ENCODE measurements at regions not wholly inside any gene's neighbourhood (a gene's known extent, or its start where the extent isn't known, plus 50 kb on each side); places are given as distances from the start of the nearest gene placed in this dataset.

DNA sequence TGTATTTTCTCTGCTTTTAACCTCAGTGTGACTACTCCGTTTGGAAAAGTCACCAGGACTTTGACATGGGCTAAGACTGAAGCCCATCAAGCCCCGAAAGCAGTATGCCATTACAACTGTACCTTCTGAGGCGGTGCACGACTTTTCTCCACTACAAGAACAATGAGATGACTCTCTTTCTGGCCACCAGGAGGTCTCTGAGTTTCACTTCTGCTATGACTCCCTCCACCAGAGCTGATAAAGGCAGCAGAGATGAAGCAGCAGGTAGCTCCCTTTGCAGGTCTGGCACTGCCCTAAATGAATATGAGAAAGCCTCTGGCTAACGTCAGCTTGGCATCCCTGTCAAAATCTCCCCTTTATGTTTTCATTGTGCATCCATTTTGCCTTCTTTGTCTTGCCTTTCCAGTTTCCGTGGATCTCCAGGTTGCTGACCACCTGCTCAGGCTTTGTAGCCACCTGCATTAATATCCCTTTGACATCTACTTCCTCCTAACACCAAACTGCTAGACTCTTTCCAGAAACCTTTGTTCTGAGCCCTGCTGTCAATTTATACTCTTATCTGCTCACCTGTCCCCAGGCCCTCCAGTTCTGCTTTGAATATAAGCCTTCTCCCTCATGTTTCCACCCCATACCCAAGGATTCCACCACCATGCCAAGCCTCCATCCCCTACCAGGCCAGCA is 221.7 kb downstream of the ZNF608 start:
- DNase-seq (ENCODE audit: low read depth) = no peak
- no peak overlapping the region for H3K4me3 ChIP-seq (ENCODE audit: low read depth, low read length)
- TF ChIP-seq, protein P1, sequence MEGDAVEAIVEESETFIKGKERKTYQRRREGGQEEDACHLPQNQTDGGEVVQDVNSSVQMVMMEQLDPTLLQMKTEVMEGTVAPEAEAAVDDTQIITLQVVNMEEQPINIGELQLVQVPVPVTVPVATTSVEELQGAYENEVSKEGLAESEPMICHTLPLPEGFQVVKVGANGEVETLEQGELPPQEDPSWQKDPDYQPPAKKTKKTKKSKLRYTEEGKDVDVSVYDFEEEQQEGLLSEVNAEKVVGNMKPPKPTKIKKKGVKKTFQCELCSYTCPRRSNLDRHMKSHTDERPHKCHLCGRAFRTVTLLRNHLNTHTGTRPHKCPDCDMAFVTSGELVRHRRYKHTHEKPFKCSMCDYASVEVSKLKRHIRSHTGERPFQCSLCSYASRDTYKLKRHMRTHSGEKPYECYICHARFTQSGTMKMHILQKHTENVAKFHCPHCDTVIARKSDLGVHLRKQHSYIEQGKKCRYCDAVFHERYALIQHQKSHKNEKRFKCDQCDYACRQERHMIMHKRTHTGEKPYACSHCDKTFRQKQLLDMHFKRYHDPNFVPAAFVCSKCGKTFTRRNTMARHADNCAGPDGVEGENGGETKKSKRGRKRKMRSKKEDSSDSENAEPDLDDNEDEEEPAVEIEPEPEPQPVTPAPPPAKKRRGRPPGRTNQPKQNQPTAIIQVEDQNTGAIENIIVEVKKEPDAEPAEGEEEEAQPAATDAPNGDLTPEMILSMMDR (conservative IDR thresholded peaks at IDR 0.05; ENCODE audit: low read depth, low read length) = peak; percentile 12

DNA sequence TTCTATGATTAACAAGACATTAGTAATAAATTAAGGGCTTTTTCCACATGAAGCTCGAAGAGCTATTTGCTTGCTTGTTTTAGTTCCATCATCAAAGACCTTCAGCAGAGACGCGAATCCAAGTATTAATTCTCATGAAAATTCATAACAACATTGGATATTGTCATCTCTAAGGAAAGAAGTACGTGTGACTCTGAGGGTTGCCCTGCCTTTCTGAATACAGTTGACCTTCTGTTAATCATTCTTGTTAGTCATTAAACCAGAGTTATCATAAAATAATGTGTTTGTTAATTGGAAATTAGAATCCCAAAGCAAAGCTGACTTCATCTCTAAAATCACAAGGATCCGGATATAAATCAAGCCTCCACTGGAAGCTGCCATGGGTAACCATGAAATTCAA is 222.5 kb downstream of the ZNF608 start:
- no peak for DNase-seq (ENCODE audit: low read depth)
- no peak overlapping the region for H3K4me3 ChIP-seq (ENCODE audit: low read depth, low read length)
- TF ChIP-seq, protein P1 (conservative IDR thresholded peaks at IDR 0.05; ENCODE audit: low read depth, low read length) = no peak

DNA sequence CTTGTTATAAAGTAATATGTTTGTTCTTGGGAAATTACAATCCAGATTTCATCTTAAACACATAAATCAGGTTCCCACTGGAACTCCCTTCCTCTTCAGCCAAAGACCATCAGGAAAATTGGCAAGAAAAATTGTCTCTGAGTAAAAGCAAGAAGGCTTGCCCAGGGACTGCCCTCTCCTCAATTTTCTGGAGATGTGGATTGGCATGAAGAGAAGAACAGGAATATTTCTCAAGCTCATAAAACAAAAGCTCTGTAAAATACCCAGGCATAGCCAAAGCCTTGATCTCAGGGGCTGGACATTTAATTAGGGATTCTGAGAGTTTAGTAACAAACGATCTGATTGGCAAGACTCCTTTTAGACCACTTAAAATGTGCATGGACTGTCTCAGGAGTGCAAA is 223.4 kb downstream of the ZNF608 start:
- TF ChIP-seq, protein P1 (conservative IDR thresholded peaks at IDR 0.05; ENCODE audit: low read depth, low read length) = no peak
- DNase-seq (ENCODE audit: low read depth) = no peak
- H3K4me3 ChIP-seq (ENCODE audit: low read depth, low read length) = no peak overlapping the region

DNA sequence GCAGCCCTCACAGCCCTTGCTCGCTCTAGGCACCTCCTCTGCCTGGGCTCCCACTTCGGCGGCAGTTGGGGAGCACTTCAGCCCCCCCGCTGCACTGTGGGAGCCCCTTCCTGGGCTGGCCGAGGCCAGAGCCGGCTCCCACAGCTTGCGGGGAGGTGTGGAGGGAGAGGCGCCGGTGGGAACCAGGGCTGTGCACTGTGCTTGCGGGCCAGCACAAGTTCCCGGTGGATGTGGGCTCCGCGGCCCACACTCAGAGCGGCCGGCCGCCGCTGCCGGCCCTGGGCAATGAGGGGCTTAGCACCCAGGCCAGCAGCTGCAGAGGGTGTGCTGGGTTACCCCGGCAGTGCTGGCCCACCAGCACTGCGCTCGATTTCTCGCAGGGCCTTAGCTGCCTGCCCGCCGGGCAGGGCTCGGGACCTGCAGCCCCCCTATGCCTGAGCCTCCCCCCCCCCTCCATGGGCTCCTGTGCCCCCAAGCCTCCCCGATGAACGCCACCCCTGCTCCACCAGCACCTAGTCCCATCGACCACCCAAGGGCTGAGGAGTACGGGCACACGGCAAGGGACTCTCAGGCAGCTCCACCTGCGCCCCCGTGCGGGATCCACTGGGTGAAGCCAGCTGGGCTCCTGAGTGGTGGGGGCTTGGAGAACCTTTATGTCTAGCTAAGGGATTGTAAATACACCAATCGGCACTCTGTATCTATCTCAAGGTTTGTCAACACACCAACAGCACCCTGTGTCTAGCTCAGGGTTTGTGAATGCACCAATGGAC is 224.8 kb downstream of the ZNF608 start:
- H3K4me3 ChIP-seq (ENCODE audit: low read depth, low read length) = no peak overlapping the region
- DNase-seq (ENCODE audit: low read depth) = no peak
- TF ChIP-seq, protein P1 (conservative IDR thresholded peaks at IDR 0.05; ENCODE audit: low read depth, low read length) = no peak

DNA sequence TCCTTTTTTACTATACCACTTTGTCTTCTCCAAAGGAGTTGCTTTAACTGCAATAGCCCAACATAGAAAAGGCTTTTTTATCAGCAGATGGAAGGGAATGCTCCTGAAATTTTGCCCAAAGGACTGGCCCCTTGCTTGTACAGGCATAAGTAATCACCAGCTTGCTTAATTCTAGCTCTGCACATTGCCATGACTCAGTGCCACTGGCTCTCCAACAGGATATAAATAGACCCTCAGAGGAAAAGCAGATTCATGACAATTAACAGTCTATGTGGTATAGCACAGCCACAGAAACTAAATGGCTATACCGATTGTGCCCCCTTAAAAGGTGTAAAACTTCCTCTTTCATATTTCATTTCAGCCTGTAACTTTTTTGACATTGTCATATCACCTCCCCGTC is 227.0 kb downstream of the ZNF608 start:
- DNase-seq (ENCODE audit: low read depth) = peak; percentile 63
- no peak overlapping the region for H3K4me3 ChIP-seq (ENCODE audit: low read depth, low read length)
- TF ChIP-seq, protein P1 (conservative IDR thresholded peaks at IDR 0.05; ENCODE audit: low read depth, low read length) = no peak

DNA sequence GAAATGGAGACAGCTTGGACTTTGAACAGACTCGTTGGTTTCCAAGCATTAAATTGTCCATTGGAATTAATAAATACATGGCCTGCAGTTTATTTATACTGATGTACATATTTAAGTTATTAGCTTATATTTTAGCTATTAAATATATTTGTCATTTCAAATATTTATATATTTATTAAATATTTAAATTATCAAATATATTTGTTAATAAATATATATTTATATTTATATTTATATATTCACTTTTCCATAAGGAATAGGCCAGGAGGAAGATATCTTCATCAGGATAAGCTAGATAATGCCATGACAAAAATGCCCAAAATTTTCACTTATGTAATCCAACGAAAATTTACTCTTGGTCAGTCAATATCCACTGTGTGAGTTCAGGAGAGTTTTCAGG is 229.9 kb downstream of the ZNF608 start:
- no peak overlapping the region for H3K4me3 ChIP-seq (ENCODE audit: low read depth, low read length)
- TF ChIP-seq, protein P1 (conservative IDR thresholded peaks at IDR 0.05; ENCODE audit: low read depth, low read length) = no peak
- no peak for DNase-seq (ENCODE audit: low read depth)

All from choroid plexus epithelial cell (primary cell).